Heart right ventricle (tissue), 16 donors: ENCODE measurements at regions not wholly inside any gene's neighbourhood (a gene's known extent, or its start where the extent isn't known, plus 50 kb on each side); places are given as distances from the start of the nearest gene placed in this dataset.
A peak's percentile ranks its signal among the peaks of the same experiment; 100 is the strongest.

Experiments used
- ATAC-seq, 8 donors: fragments of 200-7000 bp; cut with Tn5 transposase; one replicate each; pipeline ENCODE4 v1.9.1; 2020; ENCODE audit warnings: mild to moderate bottlenecking in 8 of 8, moderate library complexity in 8 of 8, moderate number of reproducible peaks in 1 of 8
- DNase-seq, 2 donors: peaks; one replicate each; pipeline ENCODE4 v3.0.0-alpha.2; 2020
- H3K27ac ChIP-seq, 10 donors: fragments of 200-600 bp; sonication (generic) in 2 of 10; one replicate each; pipeline versions ENCODE4 v1.5.0 to v1.8.0; 2020 to 2022; ENCODE audit warnings: mild to moderate bottlenecking in 3 of 10
- H3K27me3 ChIP-seq, 7 donors: fragments of 200-600 bp; one replicate each; pipeline ENCODE4 v1.8.0; 2021 to 2022; ENCODE audit warnings: mild to moderate bottlenecking in 2 of 7
- H3K36me3 ChIP-seq, 9 donors: fragments of 200-600 bp; sonication (generic) in 1 of 9; one replicate each; pipeline versions ENCODE4 v1.5.0 to v1.8.0; 2020 to 2022; ENCODE audit warnings: mild to moderate bottlenecking in 2 of 9
- H3K4me1 ChIP-seq, 9 donors: fragments of 200-600 bp; sonication (generic) in 1 of 9; one replicate each; pipeline versions ENCODE4 v1.5.0 to v1.8.0; 2020 to 2022; ENCODE audit warnings: mild to moderate bottlenecking in 4 of 9
- H3K4me3 ChIP-seq, 10 donors: fragments of 200-600 bp; sonication (generic) in 2 of 10; one replicate each; pipeline versions ENCODE4 v1.5.0 to v1.8.0; 2020 to 2022; ENCODE audit warnings: mild to moderate bottlenecking in 7 of 10, moderate library complexity in 2 of 10
- H3K9me3 ChIP-seq, 11 donors: fragments of 200-600 bp in 10 of 11; sonication (generic) in 2 of 11; one replicate each; pipeline versions ENCODE4 v1.5.0 to v1.8.0; 2013 to 2022; ENCODE audit warnings: mild to moderate bottlenecking in 2 of 11, control low read depth in 1 of 11, moderate library complexity in 1 of 11
- WGBS, 2 donors: extraction: QIAGEN DNeasy Blood & Tissue Kit; methylation state at CpG; one replicate each; pipeline ENCODE4 v1.1.7; 2013; ENCODE audit warnings: inconsistent platforms in 1 of 2; 5-methylcytosine and 5-hydroxymethylcytosine counted together
- intact Hi-C, 10 donors: fragments of 100-400 bp; cut with DNase I; formaldehyde crosslinking; loops; one replicate each; pipeline versions ENCODE4 v1.11.1 to v1.14.2; 2022
- TF ChIP-seq, protein P1 (sequence below), 9 donors: fragments of 200-600 bp; sonication (generic) in 2 of 9; IDR thresholded peaks; one replicate each; pipeline versions ENCODE4 v1.5.0 to v1.8.0; 2021 to 2022; ENCODE audit warnings: antibody characterized with exemption in 9 of 9, mild to moderate bottlenecking in 5 of 9, moderate library complexity in 1 of 9
- donor health status: Arrhythmogenic right ventricular cardiomyopathy.
- donor health status: ischemic (EF 13 %, LVEDD 7.1; RV severe dilation, severe dysfunction).
- donor health status: healthy with polysubstance abuse.
- donor health status: DM: no; HTN: yes; CAD: no.
- donor health status: DM: no; HTN: no; CAD: no.
- donor health status: ischemic (EF 25% LVEDD 6.9; RV normal size, moderate dysfunction).
- donor health status: ischemic (EF 25% LVEDD 5.7; RV mildly dilated, moderate dysfunction).
- donor health status: healthy.
- donor health status: DM: yes; HTN: yes; CAD: no.
- donor health status: Ischemic cardiomyopathy.
- donor health status: ischemic (EF 35%, LVEDD 5.7; RV mildly dilated, moderate dysfunction).
- donor health status: nonischemic (EF 11% LVEDD 7.7; RV severe dilation, severe dysfunction).
- donor health status: DM: yes; HTN: yes; CAD: no.
- donor health status: PGD.
- donor health status: ischemic (EF 29% LVEDD 5.4; RV normal size, mild dysfunction).
- donor health status: nonischemic (EF 23%, LVEDD 6.1; RV moderate dilation, normal function).

DNA sequence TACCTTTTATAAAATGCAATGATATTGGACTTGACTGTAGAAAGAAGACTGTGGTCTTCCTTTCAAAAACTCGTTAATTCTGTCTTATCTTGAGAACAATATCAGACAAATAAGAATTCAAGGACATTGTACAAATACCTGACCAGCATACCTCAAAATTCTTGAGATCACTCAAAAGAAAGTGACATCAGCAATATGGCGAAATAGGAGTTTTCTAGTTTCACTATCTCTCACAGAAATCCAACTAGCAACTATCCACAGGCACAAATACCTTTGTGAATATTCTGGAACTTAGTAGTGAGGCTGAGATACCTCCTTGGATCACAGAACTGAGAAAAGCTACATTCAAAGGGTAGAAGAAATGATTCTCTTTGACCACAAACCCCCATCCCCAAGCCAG is 419.7 kb downstream of the ZNF385D start:
- Histone ChIP-seq H3K4me3 (no peak overlapping the region), H3K27ac (no peak overlapping the region), H3K27me3 (no peaks in the 10 kb centered on the region), H3K36me3 (no peaks in the 10 kb centered on the region), H3K4me1 (peaks cover 0 to 29% (median 5%) of the 10 kb centered on the region in 9 donors), H3K9me3 (no peaks in the 10 kb centered on the region)
- TF ChIP-seq, protein P1, sequence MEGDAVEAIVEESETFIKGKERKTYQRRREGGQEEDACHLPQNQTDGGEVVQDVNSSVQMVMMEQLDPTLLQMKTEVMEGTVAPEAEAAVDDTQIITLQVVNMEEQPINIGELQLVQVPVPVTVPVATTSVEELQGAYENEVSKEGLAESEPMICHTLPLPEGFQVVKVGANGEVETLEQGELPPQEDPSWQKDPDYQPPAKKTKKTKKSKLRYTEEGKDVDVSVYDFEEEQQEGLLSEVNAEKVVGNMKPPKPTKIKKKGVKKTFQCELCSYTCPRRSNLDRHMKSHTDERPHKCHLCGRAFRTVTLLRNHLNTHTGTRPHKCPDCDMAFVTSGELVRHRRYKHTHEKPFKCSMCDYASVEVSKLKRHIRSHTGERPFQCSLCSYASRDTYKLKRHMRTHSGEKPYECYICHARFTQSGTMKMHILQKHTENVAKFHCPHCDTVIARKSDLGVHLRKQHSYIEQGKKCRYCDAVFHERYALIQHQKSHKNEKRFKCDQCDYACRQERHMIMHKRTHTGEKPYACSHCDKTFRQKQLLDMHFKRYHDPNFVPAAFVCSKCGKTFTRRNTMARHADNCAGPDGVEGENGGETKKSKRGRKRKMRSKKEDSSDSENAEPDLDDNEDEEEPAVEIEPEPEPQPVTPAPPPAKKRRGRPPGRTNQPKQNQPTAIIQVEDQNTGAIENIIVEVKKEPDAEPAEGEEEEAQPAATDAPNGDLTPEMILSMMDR (IDR thresholded peaks at IDR 0.05) = no peak
- intact Hi-C loops = no loop called here
- ATAC-seq (no peak), DNase-seq (no peak)
- 68 to 70% methylated on average over 2 of the region's 2 CpGs for WGBS, 2 donors

DNA sequence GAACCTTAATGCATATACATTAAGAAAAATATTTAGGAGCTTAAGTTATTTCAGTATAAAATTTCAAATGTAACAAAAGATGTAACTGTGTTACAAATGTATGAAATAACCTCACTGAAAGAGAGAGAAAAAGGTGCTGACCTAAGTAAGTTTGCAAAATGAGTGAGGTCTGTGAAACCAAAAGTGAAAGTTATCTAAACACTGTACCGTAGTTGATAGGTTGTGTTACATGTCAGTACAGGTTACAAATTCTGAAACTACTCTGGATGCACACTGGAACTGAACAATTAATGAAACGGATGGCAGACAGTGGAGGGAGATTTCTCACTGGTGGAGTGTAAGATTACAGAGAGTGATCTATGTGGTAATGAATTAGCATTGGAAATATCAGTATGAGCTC is 420.7 kb downstream of the ZNF385D start:
- 25 to 28% methylated on average over 2 of the region's 2 CpGs for WGBS, 2 donors

DNA sequence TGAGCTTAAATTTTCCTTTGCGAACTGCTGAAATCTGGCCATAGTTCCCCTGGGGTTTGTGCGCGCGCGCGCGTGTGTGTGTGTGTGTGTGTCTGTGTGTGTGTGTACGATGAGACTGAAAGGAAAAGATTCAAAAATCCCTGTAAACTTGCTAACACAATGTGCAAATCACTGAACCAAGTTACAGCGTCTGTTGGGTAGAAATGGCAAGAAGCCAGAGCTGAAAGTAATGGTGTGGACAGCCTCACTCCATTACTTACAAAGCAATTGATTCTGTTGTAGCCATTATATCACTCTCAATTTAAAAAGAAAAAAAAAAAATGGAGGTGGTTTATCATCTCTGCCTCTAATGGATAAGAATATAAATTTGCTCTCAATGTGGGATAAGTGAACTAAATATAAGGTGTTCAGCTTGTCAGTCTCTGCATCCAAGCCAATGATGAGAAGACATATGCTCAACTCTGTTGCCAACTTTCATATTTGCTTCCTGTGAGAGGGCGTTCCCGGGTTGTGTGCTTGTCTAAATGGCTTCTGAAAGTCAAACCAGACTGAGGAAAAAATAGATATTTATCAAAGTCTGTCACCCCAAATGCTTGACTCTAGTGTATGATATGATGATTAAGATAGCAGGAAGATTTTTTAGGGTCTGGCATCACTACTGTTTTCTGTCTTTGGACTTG is 422.2 kb downstream of the ZNF385D start:
- 77 to 78% methylated on average over 11 of the region's 11 CpGs for WGBS, 2 donors
- no peaks in the 10 kb centered on the region for H3K27me3 ChIP-seq
- ATAC-seq (no peak), DNase-seq (no peak)
- TF ChIP-seq, protein P1 (IDR thresholded peaks at IDR 0.05) = no peak
- H3K27ac ChIP-seq = no peak overlapping the region
- peaks cover 0 to 31% (median 5%) of the 10 kb centered on the region in 9 donors for H3K4me1 ChIP-seq
- no peak overlapping the region for H3K4me3 ChIP-seq
- intact Hi-C loops = no loop called here
- H3K9me3 ChIP-seq = no peaks in the 10 kb centered on the region
- H3K36me3 ChIP-seq = no peaks in the 10 kb centered on the region

More for the DNA sequence above, 420.7 kb downstream of the ZNF385D start:
- H3K4me3 ChIP-seq = peak overlapping the region in 7 of 10 donors; percentile 8 to 41 (median 31)
- no peaks in the 10 kb centered on the region for H3K27me3 ChIP-seq
- H3K36me3 ChIP-seq = no peaks in the 10 kb centered on the region
- DNase-seq (no peak), ATAC-seq (peak in 1 of 8 donors; percentile 35)
- TF ChIP-seq, protein P1 (IDR thresholded peaks at IDR 0.05) = no peak
- peaks cover 0 to 31% (median 5%) of the 10 kb centered on the region in 9 donors for H3K4me1 ChIP-seq
- intact Hi-C loops = no loop called here
- H3K27ac ChIP-seq = no peak overlapping the region
- no peaks in the 10 kb centered on the region for H3K9me3 ChIP-seq

DNA sequence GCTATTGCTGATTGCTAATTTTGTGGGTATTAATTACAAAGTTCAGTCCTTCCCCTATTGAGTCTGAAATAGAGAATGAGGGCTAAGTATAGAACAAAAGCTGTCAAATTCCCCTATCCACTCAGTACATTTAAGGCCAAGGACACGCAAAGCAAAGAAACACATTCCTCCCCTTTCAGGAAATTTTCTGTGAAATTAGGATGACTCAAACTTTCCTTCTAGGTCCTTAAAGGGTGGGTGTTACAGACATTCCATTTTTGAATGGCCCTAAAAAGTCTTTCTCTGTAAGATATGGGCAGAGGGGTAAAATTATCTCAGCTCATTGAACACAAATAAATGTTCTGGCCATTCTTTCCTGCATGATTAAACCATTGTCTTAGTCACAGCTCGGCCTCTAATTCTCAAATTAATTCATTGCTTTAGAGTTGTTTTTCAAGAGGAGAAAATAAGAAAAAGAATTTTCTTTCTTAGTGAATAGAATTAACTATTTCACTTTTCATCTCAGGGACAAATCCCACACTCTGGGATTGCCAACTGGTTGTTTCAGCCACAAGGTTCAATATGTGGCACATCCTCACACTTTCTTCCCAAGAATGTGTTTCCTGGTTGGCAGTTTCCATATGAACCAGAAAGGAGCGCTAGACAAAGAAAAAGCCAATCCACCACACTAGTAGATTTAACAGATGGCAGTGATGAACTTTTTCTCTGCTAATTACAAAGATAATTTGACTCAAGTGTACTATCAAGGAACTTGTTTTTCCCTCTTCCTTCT is 424.1 kb downstream of the ZNF385D start:
- Histone ChIP-seq H3K4me1 (peaks cover 0 to 31% (median 5%) of the 10 kb centered on the region in 9 donors), H3K27me3 (no peaks in the 10 kb centered on the region), H3K27ac (peak overlapping the region in 1 of 10 donors; percentile 5), H3K36me3 (no peaks in the 10 kb centered on the region), H3K4me3 (no peak overlapping the region), H3K9me3 (no peaks in the 10 kb centered on the region)
- ATAC-seq (peak in 2 of 8 donors; percentile 30 to 35), DNase-seq (no peak)
- TF ChIP-seq, protein P1 (IDR thresholded peaks at IDR 0.05) = no peak
- intact Hi-C loops = no loop called here
- 67 to 70% methylated on average over 3 of the region's 3 CpGs for WGBS, 2 donors
